OCI-LY7 (cell line): ENCODE measurements at regions not wholly inside any gene's neighbourhood (a gene's known extent, or its start where the extent isn't known, plus 50 kb on each side); places are given as distances from the start of the nearest gene placed in this dataset.

Experiments used
- BruUV-seq: library from RNA; stranded (reverse); fragments of 400-500 nt; replicated peaks from 2 replicates; lab custom pipeline; 2021; lab: Mats Ljungman, UMichigan
- CTCF ChIA-PET: fragments of 300-600 bp; sonication (Branson Sonifier 250); formaldehyde crosslinking; loops from one replicate; lab custom pipeline; 2022; ENCODE audit warnings: antibody characterized with exemption; ENCODE audit not compliant: unreplicated experiment; lab: Charles Lee
- POLR2A ChIA-PET: fragments of 300-600 bp; sonication (Branson Sonifier 250); formaldehyde crosslinking; loops from one replicate; lab custom pipeline; 2022; ENCODE audit warnings: antibody characterized with exemption; lab: Charles Lee
- DNase-seq: peaks from one replicate; pipeline ENCODE4 v3.0.0-alpha.2; 2015; ENCODE audit warnings: low spot score
- H2AFZ ChIP-seq: fragments of 200-600 bp; sonication (generic), shearing (Covaris generic); 2 replicates; pipeline ENCODE4 v1.6.1; 2014; ENCODE audit warnings: mild to moderate bottlenecking, antibody characterized with exemption, low read length, moderate library complexity
- H3K27ac ChIP-seq: fragments of 200-600 bp; sonication (generic); 2 replicates; pipeline ENCODE4 v1.5.1; 2014; ENCODE audit warnings: mixed run types, low read depth, mild to moderate bottlenecking, moderate library complexity, low read length, inconsistent platforms; ENCODE audit not compliant: poor library complexity, severe bottlenecking
- H3K36me3 ChIP-seq: fragments of 200-600 bp; sonication (generic); 2 replicates; pipeline ENCODE4 v1.6.1; 2014; ENCODE audit warnings: mild to moderate bottlenecking, antibody characterized with exemption, low read length, moderate library complexity, mixed read lengths; ENCODE audit not compliant: insufficient read depth
- H3K4me1 ChIP-seq: fragments of 200-600 bp; sonication (generic); 2 replicates; pipeline ENCODE4 v1.5.1; 2014; ENCODE audit warnings: mild to moderate bottlenecking, low read length; ENCODE audit not compliant: insufficient read depth, poor library complexity, severe bottlenecking
- H3K4me2 ChIP-seq: fragments of 200-600 bp; sonication (generic); 2 replicates; pipeline ENCODE4 v1.6.1; 2014; ENCODE audit warnings: mild to moderate bottlenecking, low read length
- H3K4me3 ChIP-seq: fragments of 200-600 bp; sonication (generic); 2 replicates; pipeline ENCODE4 v1.5.1; 2014; ENCODE audit warnings: mild to moderate bottlenecking, low read depth, low read length; ENCODE audit not compliant: poor library complexity, severe bottlenecking
- H3K79me2 ChIP-seq: fragments of 200-600 bp; sonication (generic); 2 replicates; pipeline ENCODE4 v1.6.1; 2016; ENCODE audit warnings: low read depth, mild to moderate bottlenecking, low read length, moderate library complexity, mixed read lengths; ENCODE audit not compliant: insufficient read depth
- H3K9me2 ChIP-seq: fragments of 200-600 bp; sonication (generic); 2 replicates; pipeline ENCODE4 v1.6.1; 2016; ENCODE audit warnings: mild to moderate bottlenecking, low read length, mixed read lengths; ENCODE audit not compliant: insufficient read depth
- H3K9me3 ChIP-seq: fragments of 200-600 bp; sonication (generic); 2 replicates; pipeline ENCODE4 v1.6.1; 2014; ENCODE audit warnings: mild to moderate bottlenecking, mixed run types, low read length, mixed read lengths
- H4K20me1 ChIP-seq: fragments of 200-600 bp; sonication (generic); 2 replicates; pipeline ENCODE4 v1.6.1; 2014; ENCODE audit warnings: mild to moderate bottlenecking, antibody characterized with exemption, low read length, moderate library complexity, mixed read lengths; ENCODE audit not compliant: insufficient read depth
- CTCF ChIP-seq: fragments of 200-600 bp; sonication (generic); conservative IDR thresholded peaks from 2 replicates; pipeline ENCODE4 v1.5.1; 2014; ENCODE audit warnings: mild to moderate bottlenecking, antibody characterized with exemption, low read length, moderate library complexity, mixed read lengths
- EZH2phosphoT487 ChIP-seq: fragments of 200-600 bp; sonication (generic); IDR thresholded peaks from 2 replicates; pipeline ENCODE4 v1.6.1; 2018; ENCODE audit warnings: low read depth, borderline replicate concordance, mild to moderate bottlenecking, mixed run types, antibody characterized with exemption, low read length, moderate library complexity, mixed read lengths
- intact Hi-C: fragments of 100-400 bp; cut with micrococcal nuclease; formaldehyde crosslinking; loops from one replicate; pipeline ENCODE4 v1.10.0; 2022; ENCODE audit not compliant: unreplicated experiment

DNA sequence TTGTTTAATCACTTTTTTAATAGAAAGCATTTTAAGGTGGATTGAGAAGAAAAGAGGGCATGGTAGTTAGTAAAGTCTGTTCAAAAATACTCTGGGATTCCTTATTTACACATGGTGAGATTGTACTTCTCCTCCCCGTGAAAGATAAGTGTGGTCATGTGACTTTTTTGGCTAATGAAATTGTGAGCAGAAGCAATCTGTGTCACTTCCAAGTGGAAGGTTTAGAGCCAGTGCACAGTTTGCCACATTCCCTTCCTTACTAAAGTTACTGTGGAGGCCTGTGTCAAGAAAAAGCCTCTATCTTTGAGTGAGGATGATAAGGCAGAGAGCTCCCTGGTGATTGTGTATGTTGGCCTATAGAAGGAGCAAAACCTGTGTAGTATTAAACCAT is 471.3 kb downstream of the OMA1 start:
- H2AFZ ChIP-seq = no peak overlapping the region
- intact Hi-C loops = no loop called here
- no peaks in the 10 kb centered on the region for H3K9me3 ChIP-seq
- no peak overlapping the region for H3K4me3 ChIP-seq
- BruUV-seq = no TSS peak
- H3K36me3 ChIP-seq = no peaks in the 10 kb centered on the region
- no peaks in the 10 kb centered on the region for H3K4me1 ChIP-seq
- no peaks in the 10 kb centered on the region for H3K79me2 ChIP-seq
- no peaks in the 10 kb centered on the region for H4K20me1 ChIP-seq
- H3K4me2 ChIP-seq = no peak overlapping the region
- CTCF ChIA-PET = no interaction called here
- H3K27ac ChIP-seq = no peak overlapping the region
- POLR2A ChIA-PET = no interaction called here
- DNase-seq = no peak
- H3K9me2 ChIP-seq = no peaks in the 10 kb centered on the region
- TF ChIP-seq EZH2phosphoT487 = no peak
- TF ChIP-seq CTCF = no peak

DNA sequence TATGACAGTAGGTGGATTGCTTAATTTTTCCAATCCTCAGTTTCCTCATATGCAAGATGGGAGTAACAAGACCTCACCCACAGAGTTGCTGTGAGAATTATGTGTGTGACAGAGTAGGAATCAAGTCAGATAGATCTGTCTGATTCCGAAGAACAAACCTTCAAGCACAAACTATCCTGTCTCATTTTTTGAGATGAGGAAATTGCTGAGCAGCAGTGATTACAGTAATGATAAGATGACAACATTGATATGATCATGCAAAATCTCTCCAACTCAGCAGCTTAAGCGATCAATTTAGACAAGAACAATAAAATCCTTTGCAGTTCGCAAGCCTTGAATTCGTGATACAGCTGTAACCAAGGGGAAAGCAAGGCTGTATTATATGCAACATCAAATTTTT is 474.1 kb downstream of the OMA1 start:
- Histone ChIP-seq H3K79me2 (no peaks in the 10 kb centered on the region), H4K20me1 (no peaks in the 10 kb centered on the region), H3K27ac (no peak overlapping the region), H3K4me1 (no peaks in the 10 kb centered on the region), H3K9me3 (no peaks in the 10 kb centered on the region), H2AFZ (no peak overlapping the region), H3K4me2 (no peak overlapping the region), H3K4me3 (no peak overlapping the region), H3K36me3 (no peaks in the 10 kb centered on the region), H3K9me2 (no peaks in the 10 kb centered on the region)
- intact Hi-C loops = no loop called here
- POLR2A ChIA-PET = no interaction called here
- BruUV-seq = no TSS peak
- TF ChIP-seq EZH2phosphoT487 = no peak
- TF ChIP-seq CTCF = no peak
- DNase-seq = no peak
- CTCF ChIA-PET = interaction anchor here (0.9 kb wide), 1 partner anchor 9 kb away, joined by 3 read pairs; no protein-coding TSS in a partner anchor

GRCh38 chr1:58067082-58067481 is 479.4 kb downstream of the OMA1 start:
- H3K9me2 ChIP-seq = no peaks in the 10 kb centered on the region
- CTCF ChIA-PET = no interaction called here
- H2AFZ ChIP-seq = no peak overlapping the region

More at GRCh38 chr1:58067082-58067481, 479.4 kb downstream of the OMA1 start:
- H3K4me1 ChIP-seq = no peaks in the 10 kb centered on the region
- no TSS peak for BruUV-seq
- H4K20me1 ChIP-seq = no peaks in the 10 kb centered on the region
- no peak for DNase-seq
- TF ChIP-seq EZH2phosphoT487 (no peak), CTCF (no peak)
- H3K79me2 ChIP-seq = no peaks in the 10 kb centered on the region
- no peak overlapping the region for H3K4me3 ChIP-seq
- no peaks in the 10 kb centered on the region for H3K36me3 ChIP-seq
- H3K9me3 ChIP-seq = no peaks in the 10 kb centered on the region
- intact Hi-C loops = no loop called here
- H3K4me2 ChIP-seq = no peak overlapping the region
- POLR2A ChIA-PET = interaction anchor here (0.5 kb wide), 1 partner anchor 105 kb away, joined by 3 read pairs; no protein-coding TSS in a partner anchor
- H3K27ac ChIP-seq = no peak overlapping the region
